H9 (cell line): ENCODE measurements at regions not wholly inside any gene's neighbourhood (a gene's known extent, or its start where the extent isn't known, plus 50 kb on each side); places are given as distances from the start of the nearest gene placed in this dataset.

ENCODE experiments used
- DNase-seq: peaks from one replicate; pipeline ENCODE4 v3.0.0-alpha.2; 2017
- H2AFZ ChIP-seq: one replicate; pipeline ENCODE4 v1.6.1; 2013; ENCODE audit warnings: mild to moderate bottlenecking, low read length, control low read depth, moderate library complexity
- H2AK5ac ChIP-seq: 2 replicates; pipeline ENCODE4 v1.6.1; 2013; ENCODE audit warnings: low read length, control low read depth, mixed read lengths; ENCODE audit not compliant: insufficient read length
- H2BK120ac ChIP-seq: one replicate; pipeline ENCODE4 v1.6.1; 2013; ENCODE audit warnings: low read depth, mild to moderate bottlenecking, low read length, control low read depth, inconsistent platforms; ENCODE audit not compliant: poor library complexity, severe bottlenecking
- H2BK12ac ChIP-seq: 2 replicates; pipeline ENCODE4 v1.6.1; 2013; ENCODE audit warnings: low read length, control low read depth, mixed read lengths, low read depth; ENCODE audit not compliant: insufficient read length
- H2BK15ac ChIP-seq: 2 replicates; pipeline ENCODE4 v1.6.1; 2013; ENCODE audit warnings: low read depth, low read length, control low read depth
- H2BK20ac ChIP-seq: one replicate; pipeline ENCODE4 v1.6.1; 2013; ENCODE audit warnings: low read depth, mild to moderate bottlenecking, low read length, control low read depth, inconsistent platforms; ENCODE audit not compliant: poor library complexity, severe bottlenecking
- H2BK5ac ChIP-seq: 2 replicates; pipeline ENCODE4 v1.6.1; 2013; ENCODE audit warnings: low read length, control low read depth, mixed read lengths; ENCODE audit not compliant: insufficient read length
- H3K14ac ChIP-seq: 2 replicates; pipeline ENCODE4 v1.6.1; 2013; ENCODE audit warnings: low read length, control low read depth; ENCODE audit not compliant: insufficient read depth
- H3K18ac ChIP-seq: 2 replicates; pipeline ENCODE4 v1.6.1; 2013; ENCODE audit warnings: low read depth, mild to moderate bottlenecking, mixed read lengths, low read length, control low read depth; ENCODE audit not compliant: insufficient read length
- H3K23ac ChIP-seq: 2 replicates; pipeline ENCODE4 v1.6.1; 2013; ENCODE audit warnings: low read length, control low read depth, mixed read lengths, low read depth; ENCODE audit not compliant: insufficient read length
- H3K23me2 ChIP-seq: 2 replicates; pipeline ENCODE4 v1.6.1; 2013; ENCODE audit warnings: low read depth, mild to moderate bottlenecking, mixed read lengths, low read length, control low read depth; ENCODE audit not compliant: insufficient read length, poor library complexity, severe bottlenecking
- H3K27ac ChIP-seq: 2 replicates; pipeline ENCODE4 v1.5.1; 2013; ENCODE audit warnings: low read length, control low read depth, mixed read lengths, low read depth; ENCODE audit not compliant: insufficient read length
- H3K27me3 ChIP-seq: 2 replicates; pipeline ENCODE4 v1.6.1; 2013; ENCODE audit warnings: low read length, control low read depth, inconsistent platforms; ENCODE audit not compliant: insufficient read depth
- H3K4ac ChIP-seq: 2 replicates; pipeline ENCODE4 v1.6.1; 2013; ENCODE audit warnings: low read depth, mild to moderate bottlenecking, control low read depth, inconsistent platforms, low read length, moderate library complexity
- H3K4me1 ChIP-seq: 2 replicates; pipeline ENCODE4 v1.6.1; 2013; ENCODE audit warnings: low read length, control low read depth, inconsistent platforms; ENCODE audit not compliant: insufficient read depth
- H3K4me2 ChIP-seq: 2 replicates; pipeline ENCODE4 v1.6.1; 2013; ENCODE audit warnings: low read length, control low read depth, mixed read lengths; ENCODE audit not compliant: insufficient read length, insufficient read depth
- H3K56ac ChIP-seq: 2 replicates; pipeline ENCODE4 v1.6.1; 2013; ENCODE audit warnings: low read depth, mild to moderate bottlenecking, mixed read lengths, low read length, control low read depth; ENCODE audit not compliant: insufficient read length
- H3K79me1 ChIP-seq: 2 replicates; pipeline ENCODE4 v1.6.1; 2013; ENCODE audit warnings: low read depth, mild to moderate bottlenecking, moderate library complexity, low read length, control low read depth, inconsistent platforms; ENCODE audit not compliant: insufficient read depth, poor library complexity, severe bottlenecking
- H3K79me2 ChIP-seq: 2 replicates; pipeline ENCODE4 v1.6.1; 2013; ENCODE audit warnings: low read length, control low read depth, inconsistent platforms; ENCODE audit not compliant: insufficient read depth
- H3K9ac ChIP-seq: 2 replicates; pipeline ENCODE4 v1.6.1; 2013; ENCODE audit warnings: low read length, control low read depth, mixed read lengths; ENCODE audit not compliant: insufficient read length; ENCODE audit errors: extremely low read depth
- H3K9me3 ChIP-seq: one replicate; pipeline ENCODE4 v1.6.1; 2013; ENCODE audit warnings: low read depth, low read length, inconsistent platforms; ENCODE audit not compliant: control insufficient read depth
- H3T11ph ChIP-seq: one replicate; pipeline ENCODE4 v1.6.1; 2013; ENCODE audit warnings: mild to moderate bottlenecking, low read length, control low read depth, inconsistent platforms
- H4K20me1 ChIP-seq: one replicate; pipeline ENCODE4 v1.6.1; 2013; ENCODE audit not compliant: control insufficient read depth, insufficient read length, insufficient read depth
- H4K5ac ChIP-seq: 2 replicates; pipeline ENCODE4 v1.6.1; 2013; ENCODE audit warnings: low read depth, mild to moderate bottlenecking, mixed read lengths, low read length, control low read depth; ENCODE audit not compliant: insufficient read length
- H4K8ac ChIP-seq: replicated peaks from 2 replicates; pipeline ENCODE4 v1.6.1; 2013; ENCODE audit warnings: low read length, control low read depth, mixed read lengths, low read depth; ENCODE audit not compliant: insufficient read length
- H4K91ac ChIP-seq: 2 replicates; pipeline ENCODE4 v1.6.1; 2013; ENCODE audit warnings: low read depth, mild to moderate bottlenecking, moderate library complexity, mixed read lengths, low read length, control low read depth; ENCODE audit not compliant: insufficient read length
- H3K27ac Mint-ChIP-seq, 3 experiments: 2 replicates in 2 of 3; 3 replicates in 1 of 3; pipeline ENCODE4 v1.8.0; 2020 to 2021; ENCODE audit warnings: mixed read lengths in 3 of 3, mild to moderate bottlenecking in 1 of 3, moderate library complexity in 1 of 3
- H3K27me3 Mint-ChIP-seq: 2 replicates; pipeline ENCODE4 v1.8.0; 2021; ENCODE audit warnings: low read depth, mild to moderate bottlenecking, moderate library complexity, mixed read lengths
- H3K36me3 Mint-ChIP-seq, 3 experiments: 2 replicates in 2 of 3; 3 replicates in 1 of 3; pipeline ENCODE4 v1.8.0; 2020 to 2021; ENCODE audit warnings: low read depth in 3 of 3, mixed read lengths in 3 of 3; ENCODE audit not compliant: insufficient read depth in 1 of 3
- H3K4me1 Mint-ChIP-seq, 2 experiments: 2 replicates each; pipeline ENCODE4 v1.8.0; 2020; ENCODE audit warnings: mixed read lengths in 2 of 2
- H3K4me3 Mint-ChIP-seq, 2 experiments: 2 replicates in 1 of 2; 3 replicates in 1 of 2; pipeline ENCODE4 v1.8.0; 2020 to 2021; ENCODE audit warnings: mild to moderate bottlenecking in 2 of 2, mixed read lengths in 2 of 2, moderate library complexity in 1 of 2
- H3K9me3 Mint-ChIP-seq, 2 experiments: 2 replicates in 1 of 2; 3 replicates in 1 of 2; pipeline ENCODE4 v1.8.0; 2020; ENCODE audit warnings: mild to moderate bottlenecking in 2 of 2, mixed read lengths in 2 of 2, moderate library complexity in 1 of 2
- CTCF ChIP-seq: fragments of 200-600 bp; sonication (generic); conservative IDR thresholded peaks from 3 replicates; pipeline ENCODE4 v1.8.0; 2021; ENCODE audit warnings: antibody characterized with exemption, mild to moderate bottlenecking
- WGBS: extraction: QIAGEN DNeasy Blood & Tissue Kit; methylation state at CpG from one replicate; pipeline ENCODE4 v1.1.7; 2013; ENCODE audit warnings: missing lambda C conversion rate, low lambda C conversion rate, mixed read lengths; ENCODE audit not compliant: insufficient read length; ENCODE audit errors: extremely low coverage; 5-methylcytosine and 5-hydroxymethylcytosine counted together

GRCh38 chr4:119906277-119906676 is 160.4 kb downstream of the MAD2L1 start:
- Histone ChIP-seq H2BK20ac (no peak overlapping the region), H3K79me2 (no peaks in the 10 kb centered on the region), H4K91ac (no peak overlapping the region), H4K8ac (no peak overlapping the region), H3K4me2 (no peak overlapping the region), H3K27ac (no peak overlapping the region), H3T11ph (no peak overlapping the region), H3K56ac (no peak overlapping the region), H3K9ac (no peak overlapping the region), H2BK5ac (no peak overlapping the region), H3K9me3 (no peaks in the 10 kb centered on the region), H3K23me2 (no peaks in the 10 kb centered on the region), H2AK5ac (no peak overlapping the region), H3K4me1 (no peaks in the 10 kb centered on the region), H2BK15ac (no peak overlapping the region), H3K27me3 (no peaks in the 10 kb centered on the region), H4K20me1 (no peaks in the 10 kb centered on the region), H3K4ac (no peak overlapping the region), H4K5ac (no peak overlapping the region), H2BK12ac (no peak overlapping the region), H3K18ac (no peak overlapping the region), H3K14ac (no peak overlapping the region), H2AFZ (no peak overlapping the region), H3K79me1 (no peaks in the 10 kb centered on the region), H2BK120ac (no peak overlapping the region), H3K23ac (no peak overlapping the region)
- Mint-ChIP-seq H3K9me3 (peaks cover 12 to 15% of the 10 kb centered on the region in 2 experiments), H3K27me3 (no peaks in the 10 kb centered on the region), H3K36me3 (peaks cover 0 to 2% (median 0%) of the 10 kb centered on the region in 3 experiments; a peak in 1 of 7 replicates), H3K27ac (no peak overlapping the region), H3K4me1 (no peaks in the 10 kb centered on the region; a peak in 1 of 4 replicates), H3K4me3 (no peak overlapping the region)
- no peak for DNase-seq
- TF ChIP-seq CTCF = no peak
- WGBS = no CpG with 5 or more reads among the region's 6 CpGs
